Endodermal cell (in vitro differentiated cells): ENCODE measurements at regions not wholly inside any gene's neighbourhood (a gene's known extent, or its start where the extent isn't known, plus 50 kb on each side); places are given as distances from the start of the nearest gene placed in this dataset.

Experiments used
- DNase-seq: peaks from one replicate; pipeline ENCODE4 v3.0.0-alpha.2; 2017
- H3K27ac ChIP-seq: 2 replicates; pipeline ENCODE4 v1.5.1; 2013; ENCODE audit warnings: mild to moderate bottlenecking, low read depth, low read length, moderate library complexity
- H3K27me3 ChIP-seq: 2 replicates; pipeline ENCODE4 v1.6.1; 2013; ENCODE audit warnings: mild to moderate bottlenecking, low read length, moderate library complexity; ENCODE audit not compliant: insufficient read depth, control insufficient read depth, poor library complexity, severe bottlenecking
- H3K36me3 ChIP-seq: 2 replicates; pipeline ENCODE4 v1.7.0; 2013; ENCODE audit warnings: mild to moderate bottlenecking, low read length, moderate library complexity; ENCODE audit not compliant: control insufficient read depth, insufficient read depth
- H3K4me1 ChIP-seq: one replicate; pipeline ENCODE4 v1.7.0; 2013; ENCODE audit warnings: low read length; ENCODE audit not compliant: control insufficient read depth, insufficient read depth
- H3K4me3 ChIP-seq: 2 replicates; pipeline ENCODE4 v1.5.1; 2013; ENCODE audit warnings: mild to moderate bottlenecking, low read length, moderate library complexity
- H3K9ac ChIP-seq: 2 replicates; pipeline ENCODE4 v1.6.1; 2013; ENCODE audit warnings: mild to moderate bottlenecking, low read length, moderate library complexity; ENCODE audit not compliant: poor library complexity, severe bottlenecking; ENCODE audit errors: extremely low read depth
- H3K9me3 ChIP-seq: 2 replicates; pipeline ENCODE4 v1.6.1; 2013; ENCODE audit warnings: mild to moderate bottlenecking, low read length, moderate library complexity; ENCODE audit not compliant: control insufficient read depth
- H3K27ac Mint-ChIP-seq: 2 replicates; pipeline ENCODE4 v1.8.0; 2020; ENCODE audit warnings: mixed read lengths
- H3K27me3 Mint-ChIP-seq: 2 replicates; pipeline ENCODE4 v1.8.0; 2021; ENCODE audit warnings: mild to moderate bottlenecking, mixed read lengths; ENCODE audit not compliant: insufficient read depth
- H3K36me3 Mint-ChIP-seq: 2 replicates; pipeline ENCODE4 v1.8.0; 2020; ENCODE audit warnings: low read depth, mixed read lengths
- H3K4me1 Mint-ChIP-seq: 2 replicates; pipeline ENCODE4 v1.8.0; 2020; ENCODE audit warnings: mixed read lengths
- H3K4me3 Mint-ChIP-seq: 2 replicates; pipeline ENCODE4 v1.8.0; 2020; ENCODE audit warnings: mild to moderate bottlenecking, moderate library complexity, mixed read lengths
- H3K9me3 Mint-ChIP-seq: 2 replicates; pipeline ENCODE4 v1.8.0; 2020; ENCODE audit warnings: mild to moderate bottlenecking, mixed read lengths
- CTCF ChIP-seq: fragments of 200-600 bp; sonication (generic); conservative IDR thresholded peaks from 2 replicates; pipeline ENCODE4 v1.5.0; 2021; ENCODE audit warnings: antibody characterized with exemption, mild to moderate bottlenecking
- WGBS, 2 experiments: methylation state at CpG; one replicate each; pipeline versions ENCODE4 v1.1.5 to v1.1.7; 2013; ENCODE audit warnings: missing lambda C conversion rate in 2 of 2, mixed read lengths in 1 of 2; ENCODE audit not compliant: insufficient coverage in 1 of 2, insufficient read length in 1 of 2; 5-methylcytosine and 5-hydroxymethylcytosine counted together

- TF ChIP-seq CTCF, result no peak
- Histone ChIP-seq H3K4me3 (no peak overlapping the region), H3K36me3 (peaks cover 2% of the 10 kb centered on the region), H3K9ac (no peak overlapping the region), H3K27ac (no peak overlapping the region), H3K9me3 (no peaks in the 10 kb centered on the region), H3K27me3 (no peaks in the 10 kb centered on the region), H3K4me1 (no peaks in the 10 kb centered on the region)
- Mint-ChIP-seq H3K27me3 (no peaks in the 10 kb centered on the region), H3K9me3 (no peaks in the 10 kb centered on the region), H3K4me1 (no peaks in the 10 kb centered on the region), H3K4me3 (no peak overlapping the region), H3K27ac (no peak overlapping the region), H3K36me3 (no peaks in the 10 kb centered on the region)
- 91 to 93% methylated on average over 12 to 13 of the region's 13 CpGs for WGBS, 2 experiments
- no peak for DNase-seq
Measured at GRCh38 chr22:25364736-25365241, 145.3 kb downstream of the CRYBB2 start.

- Histone ChIP-seq H3K9me3 (no peaks in the 10 kb centered on the region), H3K9ac (no peak overlapping the region), H3K4me3 (no peak overlapping the region), H3K27me3 (no peaks in the 10 kb centered on the region), H3K4me1 (no peaks in the 10 kb centered on the region), H3K36me3 (no peaks in the 10 kb centered on the region), H3K27ac (no peak overlapping the region)
- WGBS, 2 experiments, result 91 to 92% methylated on average over 24 to 34 of the region's 34 CpGs
- DNase-seq, result no peak
- no peak for TF ChIP-seq CTCF
- H3K9me3 Mint-ChIP-seq, result no peaks in the 10 kb centered on the region
- no peaks in the 10 kb centered on the region for H3K36me3 Mint-ChIP-seq
- peak overlapping the region; percentile 70 for H3K27ac Mint-ChIP-seq
- no peaks in the 10 kb centered on the region for H3K27me3 Mint-ChIP-seq
- no peaks in the 10 kb centered on the region for H3K4me1 Mint-ChIP-seq
- no peak overlapping the region for H3K4me3 Mint-ChIP-seq
Measured at GRCh38 chr22:25365491-25366261, 146.2 kb downstream of the CRYBB2 start.

- Mint-ChIP-seq H3K4me1 (no peaks in the 10 kb centered on the region), H3K27me3 (no peaks in the 10 kb centered on the region), H3K36me3 (peaks cover 6% of the 10 kb centered on the region), H3K27ac (peak overlapping the region; percentile 59), H3K4me3 (no peak overlapping the region), H3K9me3 (no peaks in the 10 kb centered on the region)
- no peak overlapping the region for H3K4me3 ChIP-seq
- peak; percentile 35 for TF ChIP-seq CTCF
- H3K27me3 ChIP-seq, result no peaks in the 10 kb centered on the region
- no peaks in the 10 kb centered on the region for H3K36me3 ChIP-seq
- no peak overlapping the region for H3K9ac ChIP-seq
- 92 to 94% methylated on average over 8 to 10 of the region's 10 CpGs for WGBS, 2 experiments
- no peak for DNase-seq
- H3K9me3 ChIP-seq, result no peaks in the 10 kb centered on the region
- H3K4me1 ChIP-seq, result no peaks in the 10 kb centered on the region
- no peak overlapping the region for H3K27ac ChIP-seq
Measured at GRCh38 chr22:25366408-25366807, 147.0 kb downstream of the CRYBB2 start.
